ENCODE measurements at regions not wholly inside any gene's neighbourhood (a gene's known extent, or its start where the extent isn't known, plus 50 kb on each side); places are given as distances from the start of the nearest gene placed in this dataset.
"Not testable (repeated sequence)": the region's sequence is repeated elsewhere in the genome, so short reads cannot be mapped to it uniquely, and the experiment has no call there.

DNA sequence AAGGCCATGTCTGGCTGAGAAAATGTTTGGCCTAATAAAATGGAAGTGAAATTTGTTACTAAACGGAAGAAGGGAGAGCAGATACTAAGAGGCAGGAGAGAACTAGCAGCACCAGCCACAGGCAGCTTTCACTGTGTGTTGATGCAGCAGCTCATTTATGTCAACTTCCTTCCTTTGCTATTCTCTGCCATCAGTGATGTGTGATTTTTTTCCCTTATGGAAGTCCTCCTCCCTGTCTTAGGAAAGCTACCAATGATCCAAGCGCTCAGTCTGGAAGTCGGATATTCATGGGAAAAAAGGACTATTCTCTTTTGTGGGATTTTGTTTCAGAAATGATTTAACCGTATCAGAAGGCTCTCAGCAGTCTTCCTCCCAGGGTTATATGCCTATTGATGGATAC is 1629.2 kb downstream of the CDH8 start:
- DNase-seq = no peak
- Histone ChIP-seq H3K27ac (ENCODE audit: low read depth in 1 of 3, low read length in 2 of 3) (no peak overlapping the region), H3K36me3 (ENCODE audit: control insufficient read depth in 3 of 3, insufficient read depth in 2 of 3, low read depth in 1 of 3, low read length in 3 of 3) (no peaks in the 10 kb centered on the region), H3K4me3 (ENCODE audit: low read depth in 1 of 3, low read length in 3 of 3) (no peak overlapping the region), H3K27me3 (ENCODE audit: control insufficient read depth in 3 of 3, insufficient read depth in 3 of 3, low read length in 3 of 3) (no peaks in the 10 kb centered on the region), H3K9me3 (ENCODE audit: control insufficient read depth in 2 of 2, insufficient read depth in 1 of 2, low read depth in 1 of 2, low read length in 1 of 2) (peaks cover 0 to 2% of the 10 kb centered on the region in 2 donors), H3K4me1 (ENCODE audit: control insufficient read depth in 3 of 3, insufficient read depth in 2 of 3, low read depth in 1 of 3, low read length in 2 of 3) (no peaks in the 10 kb centered on the region)
- WGBS, 3 donors = 76 to 85% (median 76%) methylated on average over 4 of the region's 4 CpGs
- no peak for FAIRE-seq

DNA sequence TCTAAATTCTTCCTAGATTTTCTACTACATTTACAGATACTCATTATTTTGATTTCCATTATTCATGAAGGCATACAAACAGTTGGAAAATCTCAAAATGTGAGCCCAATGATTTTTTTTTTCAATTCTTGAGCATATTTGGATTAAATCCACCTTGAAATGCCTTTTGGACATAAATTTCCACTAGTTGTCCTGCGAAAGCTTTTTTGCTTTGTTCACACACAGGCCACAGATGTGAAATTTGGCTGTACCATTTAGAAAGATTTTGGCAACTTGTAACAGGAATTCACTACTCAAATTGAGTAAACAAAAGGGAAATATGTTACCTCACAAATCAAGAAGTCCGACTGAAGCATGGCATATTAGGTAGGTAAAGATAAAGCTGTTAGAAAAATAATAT is 1631.0 kb downstream of the CDH8 start:
- Histone ChIP-seq H3K4me1 (ENCODE audit: control insufficient read depth in 3 of 3, insufficient read depth in 2 of 3, low read depth in 1 of 3, low read length in 2 of 3) (no peaks in the 10 kb centered on the region), H3K9me3 (ENCODE audit: control insufficient read depth in 2 of 2, insufficient read depth in 1 of 2, low read depth in 1 of 2, low read length in 1 of 2) (peaks cover 0 to 2% of the 10 kb centered on the region in 2 donors), H3K4me3 (ENCODE audit: low read depth in 1 of 3, low read length in 3 of 3) (no peak overlapping the region), H3K27me3 (ENCODE audit: control insufficient read depth in 3 of 3, insufficient read depth in 3 of 3, low read length in 3 of 3) (no peaks in the 10 kb centered on the region), H3K36me3 (ENCODE audit: control insufficient read depth in 3 of 3, insufficient read depth in 2 of 3, low read depth in 1 of 3, low read length in 3 of 3) (no peaks in the 10 kb centered on the region), H3K27ac (ENCODE audit: low read depth in 1 of 3, low read length in 2 of 3) (no peak overlapping the region)
- whole genome bisulfite sequencing, 3 donors = 74 to 84% (median 76%) methylated on average over 2 of the region's 2 CpGs
- FAIRE-seq (no peak), DNase-seq (no peak)

DNA sequence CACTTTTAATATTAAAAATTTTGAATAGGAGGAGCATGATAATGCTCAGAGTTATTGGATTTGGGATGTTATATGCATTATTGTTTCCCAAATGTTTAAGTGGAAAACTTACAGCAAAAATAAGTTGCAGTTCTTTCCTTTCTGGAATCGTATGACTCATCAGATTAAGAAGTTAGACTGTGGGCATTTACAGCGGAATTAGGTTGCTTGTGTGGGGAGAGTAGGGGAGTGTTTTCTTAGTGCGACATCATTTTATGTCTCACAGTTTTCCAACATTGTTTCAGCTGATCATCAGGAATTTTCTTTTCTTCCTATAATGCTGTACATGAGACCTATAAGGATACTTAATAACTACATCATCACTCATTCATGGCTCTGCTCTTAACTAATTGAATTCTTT is 1631.8 kb downstream of the CDH8 start:
- WGBS, 3 donors = 67 to 77% (median 67%) methylated on average over 3 of the region's 3 CpGs

DNA sequence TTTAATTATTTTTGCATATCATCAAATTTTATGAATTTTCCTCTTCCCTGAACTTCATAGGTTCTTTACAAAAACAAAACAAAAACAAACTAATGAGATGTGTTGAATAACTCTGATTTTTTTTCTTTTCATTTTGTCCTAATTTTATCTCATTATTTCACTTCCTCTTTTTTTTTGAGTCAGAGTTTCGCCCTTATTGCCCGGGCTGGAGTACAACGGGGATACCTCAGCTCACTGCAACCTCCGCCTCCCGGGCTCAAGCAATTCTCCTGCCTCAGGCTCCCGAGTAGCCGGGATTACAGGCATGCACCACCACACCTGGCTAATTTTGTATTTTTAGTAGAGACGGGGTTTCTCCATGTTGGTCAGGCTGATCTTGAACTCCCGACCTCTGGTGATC is 1633.3 kb downstream of the CDH8 start:
- DNase-seq; H3K4me1 ChIP-seq (ENCODE audit: control insufficient read depth in 3 of 3, insufficient read depth in 2 of 3, low read depth in 1 of 3, low read length in 2 of 3); H3K4me3 ChIP-seq (ENCODE audit: low read depth in 1 of 3, low read length in 3 of 3); H3K27me3 ChIP-seq (ENCODE audit: control insufficient read depth in 3 of 3, insufficient read depth in 3 of 3, low read length in 3 of 3); H3K36me3 ChIP-seq (ENCODE audit: control insufficient read depth in 3 of 3, insufficient read depth in 2 of 3, low read depth in 1 of 3, low read length in 3 of 3); FAIRE-seq; H3K27ac ChIP-seq (ENCODE audit: low read depth in 1 of 3, low read length in 2 of 3); H3K9me3 ChIP-seq (ENCODE audit: control insufficient read depth in 2 of 2, insufficient read depth in 1 of 2, low read depth in 1 of 2, low read length in 1 of 2): not testable (repeated sequence)
- 88 to 96% (median 93%) methylated on average over 9 of the region's 9 CpGs for WGBS, 3 donors

More for the DNA sequence above, 1631.8 kb downstream of the CDH8 start:
- DNase-seq (no peak), FAIRE-seq (no peak)
- peaks cover 0 to 2% of the 10 kb centered on the region in 2 donors for H3K9me3 ChIP-seq (ENCODE audit: control insufficient read depth in 2 of 2, insufficient read depth in 1 of 2, low read depth in 1 of 2, low read length in 1 of 2)
- no peak overlapping the region for H3K4me3 ChIP-seq (ENCODE audit: low read depth in 1 of 3, low read length in 3 of 3)
- H3K36me3 ChIP-seq (ENCODE audit: control insufficient read depth in 3 of 3, insufficient read depth in 2 of 3, low read depth in 1 of 3, low read length in 3 of 3) = no peaks in the 10 kb centered on the region
- no peaks in the 10 kb centered on the region for H3K4me1 ChIP-seq (ENCODE audit: control insufficient read depth in 3 of 3, insufficient read depth in 2 of 3, low read depth in 1 of 3, low read length in 2 of 3)
- no peak overlapping the region for H3K27ac ChIP-seq (ENCODE audit: low read depth in 1 of 3, low read length in 2 of 3)
- H3K27me3 ChIP-seq (ENCODE audit: control insufficient read depth in 3 of 3, insufficient read depth in 3 of 3, low read length in 3 of 3) = no peaks in the 10 kb centered on the region

DNA sequence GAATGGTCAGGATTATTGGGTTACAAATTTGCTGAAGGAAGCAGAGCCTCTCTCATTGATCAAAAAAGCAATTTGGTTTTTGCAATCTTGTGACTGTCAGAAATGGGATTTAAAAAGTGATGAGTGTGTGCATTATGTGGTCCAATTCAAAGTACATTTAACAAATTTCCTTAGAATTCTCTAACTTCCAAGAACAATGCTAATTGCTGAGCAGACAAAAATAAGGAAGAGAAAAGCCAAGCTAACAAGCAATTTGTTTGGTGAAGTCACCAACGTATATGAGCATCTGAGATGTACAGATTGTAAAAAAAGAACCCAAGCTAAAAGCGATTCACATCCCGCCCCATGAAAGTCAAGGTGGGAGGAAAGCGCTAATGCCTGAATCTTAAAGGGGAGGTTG is 1643.9 kb downstream of the CDH8 start:
- DNase-seq (no peak), FAIRE-seq (no peak)
- H3K4me1 ChIP-seq (ENCODE audit: control insufficient read depth in 3 of 3, insufficient read depth in 2 of 3, low read depth in 1 of 3, low read length in 2 of 3) = no peaks in the 10 kb centered on the region
- H3K9me3 ChIP-seq (ENCODE audit: control insufficient read depth in 2 of 2, insufficient read depth in 1 of 2, low read depth in 1 of 2, low read length in 1 of 2) = peaks cover 0 to 1% of the 10 kb centered on the region in 2 donors
- no peaks in the 10 kb centered on the region for H3K27me3 ChIP-seq (ENCODE audit: control insufficient read depth in 3 of 3, insufficient read depth in 3 of 3, low read length in 3 of 3)
- 84 to 88% (median 86%) methylated on average over 4 of the region's 4 CpGs for WGBS, 3 donors
- H3K4me3 ChIP-seq (ENCODE audit: low read depth in 1 of 3, low read length in 3 of 3) = no peak overlapping the region
- H3K36me3 ChIP-seq (ENCODE audit: control insufficient read depth in 3 of 3, insufficient read depth in 2 of 3, low read depth in 1 of 3, low read length in 3 of 3) = no peaks in the 10 kb centered on the region
- no peak overlapping the region for H3K27ac ChIP-seq (ENCODE audit: low read depth in 1 of 3, low read length in 2 of 3)

DNA sequence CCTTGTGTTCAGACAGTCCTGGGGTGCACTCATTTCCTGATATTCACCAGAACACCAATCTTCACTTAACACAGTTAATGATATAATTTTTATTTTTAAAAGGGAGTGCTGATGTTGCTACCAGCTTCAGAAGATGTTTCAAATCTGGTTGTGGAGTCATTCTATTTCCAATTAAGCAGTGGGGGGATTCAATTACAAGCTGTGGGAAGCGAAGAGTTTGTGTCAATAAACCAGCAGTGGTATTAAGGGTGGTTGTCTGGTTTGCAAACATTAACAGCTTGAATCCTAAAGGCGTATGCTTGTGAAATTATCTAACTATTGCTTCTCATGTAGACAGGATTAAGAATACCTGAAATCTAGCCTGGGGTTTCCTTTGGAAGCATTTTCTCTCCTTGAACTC is 1637.5 kb upstream of the GOT2 start:
- WGBS, 3 donors = 59 to 70% (median 63%) methylated on average over 2 of the region's 2 CpGs
- no peak for FAIRE-seq
- no peaks in the 10 kb centered on the region for H3K4me1 ChIP-seq (ENCODE audit: control insufficient read depth in 3 of 3, insufficient read depth in 2 of 3, low read depth in 1 of 3, low read length in 2 of 3)
- H3K27me3 ChIP-seq (ENCODE audit: control insufficient read depth in 3 of 3, insufficient read depth in 3 of 3, low read length in 3 of 3) = no peaks in the 10 kb centered on the region
- H3K4me3 ChIP-seq (ENCODE audit: low read depth in 1 of 3, low read length in 3 of 3) = no peak overlapping the region
- no peaks in the 10 kb centered on the region for H3K9me3 ChIP-seq (ENCODE audit: control insufficient read depth in 2 of 2, insufficient read depth in 1 of 2, low read depth in 1 of 2, low read length in 1 of 2)
- no peaks in the 10 kb centered on the region for H3K36me3 ChIP-seq (ENCODE audit: control insufficient read depth in 3 of 3, insufficient read depth in 2 of 3, low read depth in 1 of 3, low read length in 3 of 3)
- no peak overlapping the region for H3K27ac ChIP-seq (ENCODE audit: low read depth in 1 of 3, low read length in 2 of 3)
- no peak for DNase-seq

DNA sequence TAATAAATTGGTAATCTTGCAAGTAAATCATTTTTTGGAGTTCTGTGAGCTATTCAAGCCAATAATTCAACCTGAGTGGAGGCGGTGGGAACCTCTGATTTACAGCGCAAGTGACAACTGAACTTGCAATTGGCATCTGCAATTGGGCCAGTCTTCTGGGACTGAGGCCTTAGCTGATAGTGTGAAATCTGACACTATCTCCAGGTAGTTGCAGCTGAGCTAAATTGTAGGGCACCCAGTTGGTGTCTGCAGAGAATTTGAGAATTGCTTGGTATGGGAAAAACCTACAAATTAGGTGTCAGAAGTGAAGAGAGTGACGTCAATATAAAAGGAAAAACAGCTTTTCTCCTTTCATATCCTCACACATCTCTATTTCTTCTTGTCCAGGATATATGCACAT is 1633.6 kb upstream of the GOT2 start:
- H3K9me3 ChIP-seq (ENCODE audit: control insufficient read depth in 2 of 2, insufficient read depth in 1 of 2, low read depth in 1 of 2, low read length in 1 of 2) = no peaks in the 10 kb centered on the region
- H3K27ac ChIP-seq (ENCODE audit: low read depth in 1 of 3, low read length in 2 of 3) = no peak overlapping the region
- H3K4me3 ChIP-seq (ENCODE audit: low read depth in 1 of 3, low read length in 3 of 3) = no peak overlapping the region
- DNase-seq = no peak
- FAIRE-seq = no peak
- no peaks in the 10 kb centered on the region for H3K27me3 ChIP-seq (ENCODE audit: control insufficient read depth in 3 of 3, insufficient read depth in 3 of 3, low read length in 3 of 3)
- H3K36me3 ChIP-seq (ENCODE audit: control insufficient read depth in 3 of 3, insufficient read depth in 2 of 3, low read depth in 1 of 3, low read length in 3 of 3) = no peaks in the 10 kb centered on the region
- 70 to 80% (median 72%) methylated on average over 3 of the region's 3 CpGs for WGBS, 3 donors
- peaks cover 0 to 3% (median 0%) of the 10 kb centered on the region in 3 donors for H3K4me1 ChIP-seq (ENCODE audit: control insufficient read depth in 3 of 3, insufficient read depth in 2 of 3, low read depth in 1 of 3, low read length in 2 of 3)

DNA sequence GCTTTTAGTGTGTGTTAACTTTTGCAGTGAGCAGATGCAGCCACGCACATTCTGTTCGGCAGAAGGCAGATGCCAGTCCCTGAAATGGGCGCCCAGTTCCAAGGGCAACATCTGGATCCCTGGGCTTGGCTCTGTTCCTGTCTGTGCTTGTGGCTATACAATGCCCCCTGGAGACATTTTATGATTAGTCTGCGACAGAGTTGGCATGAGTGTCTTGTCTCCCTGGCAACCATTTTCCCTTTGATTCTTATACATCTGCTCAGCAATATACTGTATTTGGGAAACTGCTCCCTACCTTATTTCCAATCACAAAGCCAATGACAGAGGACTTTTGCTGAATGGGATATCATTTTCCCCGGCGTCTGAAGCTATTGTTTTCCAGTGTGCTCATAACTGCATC is 1629.5 kb upstream of the GOT2 start:
- no peak for FAIRE-seq

DNA sequence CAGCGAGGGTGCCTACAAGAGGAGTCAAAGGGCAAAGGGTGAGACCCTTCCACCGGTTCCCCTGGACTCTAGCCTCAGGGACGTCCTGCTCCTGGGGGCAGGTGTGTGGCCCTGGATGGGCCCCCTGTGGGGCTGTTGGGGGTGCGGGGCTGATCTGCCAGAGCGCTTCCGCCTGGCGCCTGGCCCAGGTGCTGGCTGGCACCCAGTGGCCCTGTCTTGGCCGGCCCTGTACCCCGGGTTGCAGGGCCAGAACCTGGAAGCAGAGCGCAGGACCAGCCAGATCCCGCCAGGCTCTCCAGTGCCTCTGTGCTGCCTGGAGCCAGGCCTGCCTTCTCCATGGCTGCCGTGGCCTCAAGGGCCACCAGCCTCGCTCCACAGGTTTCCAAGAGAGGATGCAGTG is 1625.8 kb upstream of the GOT2 start:
- H3K36me3 ChIP-seq (ENCODE audit: control insufficient read depth in 3 of 3, insufficient read depth in 2 of 3, low read depth in 1 of 3, low read length in 3 of 3); H3K4me1 ChIP-seq (ENCODE audit: control insufficient read depth in 3 of 3, insufficient read depth in 2 of 3, low read depth in 1 of 3, low read length in 2 of 3); H3K27ac ChIP-seq (ENCODE audit: low read depth in 1 of 3, low read length in 2 of 3); H3K27me3 ChIP-seq (ENCODE audit: control insufficient read depth in 3 of 3, insufficient read depth in 3 of 3, low read length in 3 of 3); H3K4me3 ChIP-seq (ENCODE audit: low read depth in 1 of 3, low read length in 3 of 3); H3K9me3 ChIP-seq (ENCODE audit: control insufficient read depth in 2 of 2, insufficient read depth in 1 of 2, low read depth in 1 of 2, low read length in 1 of 2); FAIRE-seq; DNase-seq: not testable (repeated sequence)
- 90 to 92% (median 92%) methylated on average over 13 of the region's 13 CpGs for WGBS, 3 donors

More for the DNA sequence above, 1629.5 kb upstream of the GOT2 start:
- no peak for DNase-seq
- peaks cover 0 to 3% (median 0%) of the 10 kb centered on the region in 3 donors for H3K4me1 ChIP-seq (ENCODE audit: control insufficient read depth in 3 of 3, insufficient read depth in 2 of 3, low read depth in 1 of 3, low read length in 2 of 3)
- no peaks in the 10 kb centered on the region for H3K9me3 ChIP-seq (ENCODE audit: control insufficient read depth in 2 of 2, insufficient read depth in 1 of 2, low read depth in 1 of 2, low read length in 1 of 2)
- no peaks in the 10 kb centered on the region for H3K36me3 ChIP-seq (ENCODE audit: control insufficient read depth in 3 of 3, insufficient read depth in 2 of 3, low read depth in 1 of 3, low read length in 3 of 3)
- 68 to 87% (median 82%) methylated on average over 6 of the region's 6 CpGs for WGBS, 3 donors
- no peak overlapping the region for H3K4me3 ChIP-seq (ENCODE audit: low read depth in 1 of 3, low read length in 3 of 3)
- no peaks in the 10 kb centered on the region for H3K27me3 ChIP-seq (ENCODE audit: control insufficient read depth in 3 of 3, insufficient read depth in 3 of 3, low read length in 3 of 3)
- H3K27ac ChIP-seq (ENCODE audit: low read depth in 1 of 3, low read length in 2 of 3) = no peak overlapping the region

All from small intestine (tissue), 7 donors.